Suppressor macrophage (primary cell): ENCODE measurements at regions not wholly inside any gene's neighbourhood (a gene's known extent, or its start where the extent isn't known, plus 50 kb on each side); places are given as distances from the start of the nearest gene placed in this dataset.

Experiments used
- DNase-seq, 4 experiments: peaks; one replicate each; pipeline ENCODE4 v3.0.0-alpha.2; 2020 to 2022

DNA sequence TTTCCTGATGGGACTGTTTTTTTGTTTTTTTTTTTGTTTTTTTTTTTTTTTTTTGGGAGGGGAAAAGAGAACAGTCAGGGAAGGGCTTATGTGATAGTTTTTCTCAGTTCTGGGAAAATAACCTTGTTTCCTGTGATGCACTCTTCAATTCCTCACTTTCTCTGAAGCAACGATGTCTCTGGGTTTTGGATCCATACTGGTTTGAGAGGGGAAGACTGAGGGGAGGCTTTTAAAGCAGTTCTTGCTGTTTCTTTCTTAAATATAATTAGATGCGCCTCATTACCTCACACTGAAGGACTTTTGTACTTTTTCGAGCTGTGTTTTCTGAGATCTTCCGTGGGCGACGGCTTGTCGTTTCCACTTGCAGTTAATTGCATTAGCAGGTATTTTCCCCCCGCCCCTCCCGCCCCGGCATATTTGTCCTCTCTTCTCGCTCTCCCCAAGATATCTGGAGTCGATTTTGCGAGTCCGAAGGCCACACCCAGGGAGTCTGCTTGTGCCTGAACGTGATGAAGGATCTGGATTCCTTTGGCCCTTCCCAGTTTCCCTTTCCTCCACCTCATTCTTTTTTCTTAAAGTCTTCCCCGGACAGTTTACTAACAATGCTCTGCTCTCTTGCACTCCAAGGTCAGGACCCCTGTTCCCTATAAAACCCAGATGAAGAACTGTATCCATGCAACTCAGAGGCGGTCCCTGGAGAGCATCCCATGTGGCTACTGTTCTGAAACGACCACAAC, 125.2 kb upstream of the ZFHX3 start:
- no peak for DNase-seq

DNA sequence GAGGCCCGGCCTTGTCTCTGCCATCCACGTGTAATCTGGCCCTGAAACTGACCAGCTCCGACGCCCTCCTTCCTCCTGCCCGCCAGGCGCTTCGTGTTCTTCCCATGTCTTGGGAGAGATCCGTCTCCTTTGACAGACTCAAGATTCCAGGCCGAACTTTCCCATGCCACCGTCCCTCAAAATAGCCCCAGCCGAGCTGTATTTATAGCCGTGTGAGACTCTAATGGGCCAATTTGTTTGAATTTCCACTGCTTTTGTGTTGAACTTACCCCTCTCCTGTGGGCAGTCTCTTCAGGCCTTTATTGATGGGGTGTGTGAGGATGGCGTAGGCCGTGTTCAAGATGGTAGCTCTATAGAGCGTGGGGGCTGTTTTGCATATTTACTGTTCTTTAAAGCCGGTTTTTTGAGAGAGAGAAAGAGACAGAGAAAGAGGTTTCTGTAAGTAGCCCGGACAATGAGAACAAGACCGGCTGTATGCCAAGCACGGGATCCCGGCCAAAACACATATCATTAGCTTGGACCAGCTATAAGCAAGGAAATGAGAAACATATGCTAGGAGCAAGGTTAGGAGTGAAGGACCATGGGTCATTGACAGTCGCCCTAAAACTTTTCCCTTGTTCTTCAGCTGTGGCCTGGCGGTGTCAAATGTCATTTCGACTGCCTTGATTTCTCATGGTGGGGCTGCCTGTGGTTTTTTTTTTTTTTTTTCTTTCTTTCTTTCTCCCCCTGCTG, 124.5 kb upstream of the ZFHX3 start:
- no peak for DNase-seq

DNA sequence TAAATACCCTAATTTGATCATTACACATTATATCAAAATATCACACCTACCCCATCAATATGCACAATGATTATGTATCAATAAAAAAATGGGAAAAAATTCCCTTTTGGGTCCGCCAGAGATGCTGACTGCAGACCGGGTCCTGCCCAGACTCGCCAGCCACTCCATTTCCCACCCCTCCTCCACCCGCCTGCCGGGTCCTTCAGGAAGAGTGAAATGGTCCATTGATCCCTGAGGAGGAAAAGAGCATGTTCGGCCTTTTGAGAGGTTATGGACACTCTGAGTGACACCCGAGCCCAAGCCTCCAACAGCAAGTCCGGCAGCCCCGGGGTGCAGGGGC, 123.9 kb upstream of the ZFHX3 start:
- DNase-seq, result no peak

DNA sequence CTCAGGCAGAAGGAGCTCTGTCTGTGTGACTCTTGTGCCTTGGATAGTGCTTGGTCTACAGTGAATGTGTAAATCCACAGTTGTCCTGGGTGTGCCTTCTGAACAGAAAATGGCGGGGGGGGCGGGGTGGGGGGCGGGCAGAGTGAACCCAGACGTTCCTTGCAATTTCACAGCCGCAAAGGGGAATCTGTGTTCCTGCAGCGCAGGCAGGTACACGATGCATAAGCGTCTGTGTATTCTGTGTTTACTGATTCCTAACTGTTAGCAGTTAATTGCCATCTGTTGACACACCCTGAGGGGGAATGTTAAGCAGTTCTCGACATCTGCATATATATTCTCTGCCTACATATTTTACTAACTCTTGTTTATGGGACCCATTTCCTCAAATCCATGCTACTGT, 123.5 kb upstream of the ZFHX3 start:
- DNase-seq, result no peak

DNA sequence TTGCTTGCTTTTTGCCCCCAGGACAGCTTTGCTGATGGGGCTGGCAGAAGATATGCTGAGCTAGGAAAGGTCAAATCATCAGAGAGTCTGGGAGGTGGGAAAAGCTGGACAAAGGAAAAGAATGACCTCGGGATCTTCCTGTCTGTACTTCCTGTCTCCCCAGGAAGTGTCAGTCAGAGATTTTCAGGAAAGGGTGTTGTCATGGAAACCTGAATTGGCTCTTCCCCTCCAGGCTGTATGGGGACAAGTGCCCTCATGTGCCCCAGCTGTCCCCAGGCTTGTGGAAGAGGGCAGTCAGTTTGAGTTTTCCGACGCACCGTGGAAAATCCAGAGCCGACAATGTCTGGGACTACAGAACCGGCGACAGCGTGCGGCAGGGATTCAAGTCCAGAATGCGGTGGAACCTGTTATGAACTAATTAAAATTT, 122.7 kb upstream of the ZFHX3 start:
- no peak for DNase-seq

DNA sequence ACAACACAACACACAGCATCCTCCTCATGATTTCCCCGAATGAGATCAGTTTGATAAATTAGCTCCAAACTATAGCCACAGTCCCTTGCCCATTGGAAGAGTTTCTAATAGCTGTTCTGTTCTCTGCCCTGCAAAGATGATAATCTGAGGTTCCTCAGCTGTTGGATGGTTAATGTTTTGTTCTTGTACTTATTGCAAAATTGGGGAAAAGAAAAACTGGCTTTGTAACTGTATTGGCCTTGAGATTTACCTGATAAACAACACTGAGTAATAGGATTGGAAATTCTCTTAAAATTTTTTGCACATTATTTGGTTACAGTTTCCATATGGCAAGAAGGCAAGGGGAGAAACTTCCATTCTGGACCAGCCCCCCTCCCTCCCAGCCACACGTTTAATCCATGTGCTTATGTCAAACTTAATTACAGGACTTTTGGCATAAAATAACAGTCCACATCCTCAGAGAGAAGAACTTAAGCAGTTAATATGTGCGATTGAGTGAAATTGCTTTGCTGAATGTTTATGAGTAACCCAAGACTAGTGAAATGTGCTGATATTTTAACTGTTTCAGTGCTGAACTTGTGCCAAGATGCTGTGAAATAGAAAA, 119.1 kb upstream of the ZFHX3 start:
- no peak for DNase-seq

DNA sequence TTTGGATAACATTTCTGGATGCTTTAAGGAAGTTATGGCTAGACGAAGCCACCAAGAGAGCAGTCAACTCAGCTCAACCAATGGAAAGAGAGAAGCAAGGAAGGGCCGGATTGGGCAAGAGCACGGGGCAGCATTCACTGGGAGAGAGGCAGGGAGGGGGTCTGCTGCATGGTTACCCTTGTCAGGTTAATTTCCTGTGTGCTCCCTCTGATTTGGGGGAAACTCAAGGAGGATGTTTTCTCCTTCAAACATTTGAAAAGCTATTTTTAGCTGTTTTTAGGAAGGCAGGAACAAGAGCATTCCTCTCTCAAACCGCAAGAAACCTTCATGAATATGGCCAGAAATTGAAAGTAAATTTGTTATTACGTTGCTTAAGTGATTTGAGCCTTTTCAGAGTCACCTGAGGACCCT, 118.5 kb upstream of the ZFHX3 start:
- peak; percentile 19 to 65 (median 50) for DNase-seq

DNA sequence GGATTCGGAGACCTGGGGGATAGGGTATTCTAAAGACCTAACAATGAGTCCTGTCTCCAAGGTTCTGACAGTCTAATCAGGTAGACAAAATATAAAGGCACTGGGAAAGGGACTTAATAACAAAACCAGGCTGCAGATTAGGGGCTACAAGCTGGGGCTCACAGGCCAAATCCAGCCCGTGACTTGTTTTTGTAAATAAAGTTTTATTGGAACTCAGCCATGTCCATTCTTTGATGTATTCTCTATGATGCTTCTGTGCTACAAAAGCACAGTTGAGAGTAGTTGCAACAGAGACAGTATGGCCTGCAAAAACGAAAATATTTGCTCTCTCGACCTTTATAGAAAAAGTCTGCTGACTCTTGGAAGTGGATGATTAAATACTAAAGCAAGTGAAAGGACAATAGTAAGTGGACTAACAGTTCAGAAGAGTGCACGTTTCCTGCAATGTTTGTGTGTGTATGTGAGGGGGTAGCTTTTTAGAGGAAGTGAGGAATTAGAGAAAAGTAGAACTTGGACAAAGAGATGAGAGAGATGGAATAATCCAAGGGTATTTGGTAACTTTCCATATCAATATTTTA, 115.4 kb upstream of the ZFHX3 start:
- peak in 3 of 4 experiments; percentile 19 to 57 (median 55) for DNase-seq

DNA sequence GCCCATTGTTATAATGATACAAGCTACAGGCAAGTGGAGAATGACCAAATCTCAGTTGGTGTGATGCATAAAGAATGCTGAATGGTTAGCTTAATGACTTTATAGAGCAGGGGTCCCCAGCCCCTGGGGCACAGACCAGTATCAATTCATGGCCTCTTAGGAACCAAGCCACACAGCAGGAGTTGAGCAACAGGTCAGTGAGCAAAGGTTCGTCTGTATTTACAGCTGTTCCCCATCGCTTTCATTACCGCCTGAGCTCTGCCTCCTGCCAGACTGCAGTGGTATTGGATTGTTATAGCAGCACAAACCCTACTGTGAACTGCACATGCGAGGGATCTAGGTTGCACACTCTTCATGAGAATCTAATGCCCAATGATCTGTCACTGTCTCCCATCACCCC, 114.0 kb upstream of the ZFHX3 start:
- DNase-seq, result peak in 1 of 4 experiments; percentile 7

DNA sequence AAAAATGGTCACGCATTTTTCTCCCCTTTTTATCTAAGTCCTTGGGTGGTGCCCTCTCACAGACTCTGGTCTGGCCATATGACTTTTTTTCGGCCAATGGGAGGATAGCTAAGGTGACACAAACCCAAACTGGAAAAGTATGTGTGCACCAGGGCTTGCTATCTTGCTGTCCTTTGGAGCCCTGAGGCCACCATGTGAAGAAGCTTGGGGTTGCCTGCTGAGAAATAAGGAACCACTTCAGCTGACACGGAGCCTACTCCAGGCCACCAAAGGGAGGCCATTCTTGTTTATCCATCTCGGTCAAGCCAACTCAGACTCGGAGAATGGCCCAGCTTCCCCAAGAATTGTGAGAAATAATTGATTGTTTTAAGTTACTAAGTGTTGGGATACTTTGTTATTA, 111.4 kb upstream of the ZFHX3 start:
- DNase-seq, result peak; percentile 42 to 71 (median 64)

DNA sequence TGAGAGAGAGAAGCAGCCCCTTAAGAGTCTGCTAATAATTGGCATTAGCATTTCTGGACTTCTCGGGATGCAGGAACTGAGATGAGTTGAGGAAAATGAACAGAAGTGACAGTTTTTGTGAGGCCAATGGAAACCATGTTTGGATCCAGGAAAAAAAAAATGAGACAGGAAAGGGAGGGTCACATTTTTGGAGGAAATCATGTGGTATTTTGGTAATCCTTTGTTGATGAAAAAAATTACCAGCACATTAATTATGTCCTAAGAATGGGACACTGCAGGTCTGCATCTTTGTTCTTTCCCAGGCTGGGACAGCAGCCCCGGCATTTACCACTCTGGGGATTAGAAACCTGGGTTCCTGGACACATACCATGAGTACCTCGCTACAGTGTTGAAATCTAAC, 109.9 kb upstream of the ZFHX3 start:
- no peak for DNase-seq

DNA sequence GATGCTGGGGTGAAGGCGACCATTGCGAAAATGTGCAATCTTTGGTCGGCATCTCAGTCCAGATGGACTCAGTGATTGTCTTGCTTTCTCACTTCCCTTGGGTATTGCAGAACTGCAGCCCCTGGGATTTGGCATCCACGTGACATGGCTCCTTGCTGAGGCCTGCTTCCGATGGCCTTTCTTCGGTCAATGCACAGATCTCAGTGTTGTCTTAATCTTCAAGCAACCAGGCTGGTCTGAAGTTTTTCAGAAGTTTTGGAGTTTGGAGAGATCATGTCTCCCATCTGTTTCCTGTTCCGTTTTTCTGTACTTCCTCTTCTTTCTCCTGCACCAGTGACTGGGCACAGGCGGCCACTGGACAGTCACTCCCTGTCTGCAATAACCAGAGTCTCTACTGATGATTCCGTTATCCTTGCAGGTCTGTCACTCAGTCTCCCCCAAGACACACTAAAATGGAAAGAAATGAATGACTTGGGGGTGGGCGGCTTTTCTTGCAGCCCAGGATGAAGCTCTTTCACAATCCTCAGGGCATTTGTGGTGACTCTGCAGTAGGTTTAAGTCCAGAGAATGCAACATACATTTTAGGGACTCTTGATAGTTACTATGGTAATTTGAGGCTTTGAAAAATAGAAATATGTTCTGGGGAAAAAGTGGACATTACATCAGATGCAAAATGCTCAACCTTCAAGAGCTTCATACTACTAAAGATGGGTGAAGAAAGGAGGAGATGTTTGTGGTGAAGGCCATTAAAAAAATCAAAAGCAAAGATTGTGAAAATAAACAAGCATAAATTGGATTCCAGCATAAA, 106.3 kb upstream of the ZFHX3 start:
- DNase-seq, result peak; percentile 90 to 97 (median 92)

DNA sequence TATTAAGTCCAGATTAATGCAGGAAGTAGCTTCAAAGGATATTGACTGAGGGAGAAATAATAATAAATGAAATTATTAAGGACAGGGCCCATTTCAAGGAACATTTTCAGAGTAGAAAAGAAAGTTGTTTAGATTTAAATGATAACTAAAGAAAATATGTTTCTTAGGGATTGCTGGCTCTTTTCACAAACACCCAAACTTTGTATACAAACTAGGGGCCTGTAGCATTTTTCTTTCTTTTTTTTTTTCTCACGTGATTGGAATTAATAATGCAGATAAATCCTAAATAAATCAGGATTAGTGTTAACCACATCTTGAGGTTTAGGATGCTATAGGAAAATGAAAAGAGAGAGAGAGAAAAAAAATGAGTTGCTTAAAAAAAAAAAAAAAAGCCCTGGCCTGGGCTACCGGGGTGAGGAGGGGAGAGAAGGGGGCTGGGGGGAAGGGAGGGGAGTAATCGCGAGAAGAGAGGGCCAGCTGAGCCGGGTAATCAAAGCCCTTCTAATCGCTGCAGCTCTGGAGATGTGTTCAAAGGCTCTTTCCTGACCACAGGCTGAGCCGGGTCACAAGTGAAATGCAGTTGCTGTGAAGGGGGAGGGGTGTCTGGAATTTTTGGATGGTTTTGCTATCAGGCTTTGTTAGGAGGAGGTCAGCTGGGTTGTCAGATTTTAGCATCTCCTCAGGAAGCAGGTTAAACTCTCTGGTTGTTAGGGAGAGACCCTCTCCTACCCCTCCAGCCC, 104.6 kb upstream of the ZFHX3 start:
- DNase-seq, result peak in 3 of 4 experiments; percentile 31 to 62 (median 47)

DNA sequence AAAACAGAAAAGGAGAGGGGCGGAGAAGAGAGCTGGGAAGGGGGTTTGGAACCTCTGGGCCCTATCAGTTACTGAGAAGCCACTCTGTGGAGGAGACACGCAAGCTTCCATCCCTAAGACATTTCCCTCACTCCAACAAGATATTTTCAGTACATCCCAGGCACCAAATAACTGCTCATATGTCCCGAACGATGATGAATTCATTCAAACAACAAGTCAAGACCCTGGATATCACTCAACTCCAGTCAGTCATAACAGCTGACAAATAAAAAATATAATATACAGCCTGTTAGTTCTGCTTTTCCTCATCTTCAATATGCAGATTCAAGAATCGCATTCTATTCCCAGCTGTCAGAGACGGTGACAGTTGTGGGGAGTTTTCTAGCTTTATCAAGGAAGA, 104.0 kb upstream of the ZFHX3 start:
- peak in 2 of 4 experiments; percentile 39 to 50 for DNase-seq

DNA sequence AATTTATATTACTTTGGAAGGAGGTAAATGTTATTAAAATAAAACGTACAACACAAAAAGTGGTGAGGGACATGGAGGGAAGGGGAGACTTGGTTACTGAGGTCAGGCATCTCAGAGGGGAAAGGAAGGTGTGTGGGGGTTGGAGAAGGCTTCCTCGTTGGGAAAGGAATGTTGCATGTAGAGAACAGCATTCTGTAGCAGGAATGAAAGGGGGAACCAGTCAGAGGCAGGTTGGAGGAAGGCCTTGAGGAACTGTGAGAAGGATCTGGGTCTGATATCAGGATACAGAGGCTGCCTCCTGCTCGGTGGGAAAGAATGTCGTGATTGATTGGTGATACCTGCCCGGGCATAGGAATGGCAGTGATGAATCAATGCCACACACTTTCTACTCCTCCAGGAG, 103.3 kb upstream of the ZFHX3 start:
- peak in 2 of 4 experiments; percentile 11 to 35 for DNase-seq

DNA sequence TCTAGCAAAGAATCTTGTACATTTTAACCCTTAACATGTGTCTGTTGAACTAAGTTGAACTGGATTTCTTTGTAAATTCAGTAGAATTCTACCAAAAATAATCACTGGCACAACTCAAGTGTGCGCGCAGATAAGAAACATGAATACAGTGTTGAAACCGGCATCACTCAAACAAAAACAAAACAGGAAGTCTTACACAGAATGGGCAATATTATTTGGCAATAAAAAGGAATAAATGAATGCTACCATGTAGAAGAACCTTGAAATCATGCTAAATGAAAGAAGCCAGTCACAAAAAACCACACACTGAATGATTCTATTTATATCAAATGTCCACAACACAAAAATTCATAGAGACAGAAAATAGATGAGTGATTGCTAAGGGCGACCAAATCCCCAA, 102.9 kb upstream of the ZFHX3 start:
- peak in 3 of 4 experiments; percentile 24 to 67 (median 62) for DNase-seq

DNA sequence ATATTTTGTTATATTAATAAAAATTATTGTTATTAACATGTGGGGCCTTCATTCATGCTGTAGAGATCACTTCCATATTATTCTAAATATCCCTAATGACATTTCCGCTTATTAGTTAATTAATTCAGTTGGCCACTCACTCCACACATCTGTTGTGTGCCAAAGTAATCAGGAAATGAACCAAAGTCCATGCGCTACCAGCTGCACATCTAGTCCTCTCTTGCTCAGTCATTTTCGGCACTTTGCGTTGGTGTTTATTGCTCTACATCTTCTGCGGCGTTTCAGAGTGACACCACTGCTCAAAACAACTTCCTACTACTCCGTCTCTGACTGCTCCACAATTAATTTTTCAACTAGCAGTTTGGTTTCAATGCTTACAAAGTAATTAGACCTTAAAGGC, 101.4 kb upstream of the ZFHX3 start:
- peak; percentile 51 to 74 (median 64) for DNase-seq

DNA sequence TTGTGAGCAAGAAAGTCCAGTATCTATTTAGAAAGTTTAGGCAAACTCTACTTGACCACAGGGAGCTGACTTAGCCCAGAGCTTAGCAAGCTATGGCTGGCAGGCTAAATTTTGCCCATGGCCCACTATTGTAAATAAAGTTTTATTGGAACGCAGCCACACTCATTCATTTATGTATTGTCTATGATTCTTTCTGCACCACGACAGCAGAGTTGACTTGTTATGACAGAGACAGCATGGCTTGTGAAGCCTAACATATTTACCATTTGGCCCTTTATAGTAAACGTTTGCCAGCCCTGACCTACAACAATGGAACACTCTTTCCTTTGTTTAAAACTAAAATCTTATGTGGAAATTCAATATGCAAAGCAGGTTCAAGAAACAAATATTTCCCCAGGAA, 100.0 kb upstream of the ZFHX3 start:
- no peak for DNase-seq

DNA sequence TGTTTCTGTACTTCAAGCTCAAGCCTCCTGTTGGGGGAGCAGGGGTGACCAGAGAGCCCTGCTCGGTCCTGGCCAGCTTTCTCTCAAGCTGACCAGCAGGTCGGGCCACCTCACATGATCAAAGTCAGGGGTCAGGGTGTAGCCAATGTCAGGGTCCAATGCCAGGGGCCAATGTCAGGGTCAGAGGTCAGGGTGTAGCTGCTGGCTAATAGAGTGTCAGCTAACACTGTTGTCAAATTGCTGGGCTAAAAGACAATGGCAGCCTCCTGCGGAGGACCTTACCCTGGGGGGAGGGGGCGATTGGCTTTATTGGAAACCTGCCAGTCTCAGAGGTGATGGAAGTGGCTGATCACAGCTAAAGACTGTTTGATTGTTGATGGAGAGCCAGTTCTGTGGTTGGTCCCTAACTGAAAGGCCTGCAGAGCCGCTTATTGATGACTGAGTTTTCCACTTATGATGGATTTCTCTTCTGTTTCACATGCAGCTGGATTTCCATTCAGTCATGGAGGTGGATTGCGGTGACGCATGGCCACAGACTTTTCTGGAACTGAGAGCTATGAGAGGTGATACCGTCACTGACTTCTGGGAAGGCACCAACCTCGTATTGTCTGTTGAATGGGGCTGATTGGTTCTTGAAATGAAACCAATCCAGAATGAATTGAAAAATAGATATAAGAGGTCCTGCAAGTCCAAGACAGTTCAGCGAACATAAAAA, 97.4 kb upstream of the ZFHX3 start:
- DNase-seq, result no peak

DNA sequence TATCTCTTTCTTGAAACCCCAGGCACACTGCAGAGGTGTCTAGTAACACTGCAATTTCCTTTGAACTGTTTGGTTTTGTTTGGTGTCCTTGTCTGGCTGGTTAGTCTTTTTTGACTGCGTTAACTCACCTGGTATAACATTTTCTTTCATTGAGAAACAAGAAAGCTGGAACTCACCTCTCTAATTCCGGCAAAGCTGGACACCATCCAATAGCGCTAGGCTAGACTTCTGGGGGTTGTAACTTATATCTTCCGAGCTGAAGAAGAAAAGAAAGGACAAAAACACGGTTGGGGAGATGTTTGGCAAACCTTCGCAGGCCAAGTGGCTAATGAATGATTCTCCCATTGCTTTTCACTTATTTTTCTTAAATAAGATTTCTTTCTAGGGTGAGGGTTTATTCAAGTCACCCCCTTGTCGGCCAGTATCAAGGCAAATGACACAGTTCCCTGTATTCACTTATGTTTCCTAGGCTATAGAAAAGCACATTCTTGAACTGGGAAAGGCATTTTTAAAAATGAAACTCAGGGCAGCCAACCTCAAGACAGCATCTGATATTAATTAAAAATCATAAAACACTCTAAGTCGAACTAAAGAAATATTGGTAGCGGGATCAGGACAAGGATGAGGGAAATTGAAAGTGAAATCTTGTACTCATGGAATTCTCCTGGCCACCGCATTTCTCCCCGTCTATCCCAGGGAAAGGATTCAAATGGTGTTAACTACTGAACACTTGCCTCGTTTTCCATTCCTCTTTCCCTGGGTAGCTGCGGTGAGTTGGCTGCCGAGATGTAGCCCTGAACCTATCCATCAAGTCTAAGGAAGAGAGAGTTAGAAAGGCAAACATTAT, 95.9 kb upstream of the ZFHX3 start:
- no peak for DNase-seq
